ENCODE measurements at regions not wholly inside any gene's neighbourhood (a gene's known extent, or its start where the extent isn't known, plus 50 kb on each side); places are given as distances from the start of the nearest gene placed in this dataset.

DNA sequence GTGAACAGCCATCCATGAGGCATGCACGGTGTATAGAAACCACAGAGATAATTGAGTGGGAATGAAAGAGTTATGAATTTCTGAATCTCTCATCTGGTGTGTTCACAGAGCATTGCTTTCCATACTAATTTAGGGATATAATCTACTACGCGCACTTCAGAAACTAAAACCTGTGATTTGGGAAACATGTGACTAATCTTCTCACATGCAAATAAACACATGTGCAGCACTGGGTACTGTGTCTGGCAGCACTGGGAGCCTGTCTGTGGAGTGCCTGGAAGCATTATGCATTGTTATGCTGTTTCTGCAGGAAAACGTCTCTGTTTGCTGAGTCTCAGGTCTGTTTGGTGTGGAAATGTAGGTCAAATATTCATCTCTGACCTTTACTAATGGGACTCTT, 287.3 kb downstream of the CMPK2 start:
- TF ChIP-seq POLR2A (IDR thresholded peaks at IDR 0.05) (no peak), EP300 (IDR thresholded peaks at IDR 0.05) (no peak)
- TF ChIP-seq, protein P1, sequence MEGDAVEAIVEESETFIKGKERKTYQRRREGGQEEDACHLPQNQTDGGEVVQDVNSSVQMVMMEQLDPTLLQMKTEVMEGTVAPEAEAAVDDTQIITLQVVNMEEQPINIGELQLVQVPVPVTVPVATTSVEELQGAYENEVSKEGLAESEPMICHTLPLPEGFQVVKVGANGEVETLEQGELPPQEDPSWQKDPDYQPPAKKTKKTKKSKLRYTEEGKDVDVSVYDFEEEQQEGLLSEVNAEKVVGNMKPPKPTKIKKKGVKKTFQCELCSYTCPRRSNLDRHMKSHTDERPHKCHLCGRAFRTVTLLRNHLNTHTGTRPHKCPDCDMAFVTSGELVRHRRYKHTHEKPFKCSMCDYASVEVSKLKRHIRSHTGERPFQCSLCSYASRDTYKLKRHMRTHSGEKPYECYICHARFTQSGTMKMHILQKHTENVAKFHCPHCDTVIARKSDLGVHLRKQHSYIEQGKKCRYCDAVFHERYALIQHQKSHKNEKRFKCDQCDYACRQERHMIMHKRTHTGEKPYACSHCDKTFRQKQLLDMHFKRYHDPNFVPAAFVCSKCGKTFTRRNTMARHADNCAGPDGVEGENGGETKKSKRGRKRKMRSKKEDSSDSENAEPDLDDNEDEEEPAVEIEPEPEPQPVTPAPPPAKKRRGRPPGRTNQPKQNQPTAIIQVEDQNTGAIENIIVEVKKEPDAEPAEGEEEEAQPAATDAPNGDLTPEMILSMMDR (IDR thresholded peaks at IDR 0.05), result no peak
